Heart right ventricle (tissue), 16 donors: ENCODE measurements at regions not wholly inside any gene's neighbourhood (a gene's known extent, or its start where the extent isn't known, plus 50 kb on each side); places are given as distances from the start of the nearest gene placed in this dataset.

Experiments
- ATAC-seq, 8 donors: fragments of 200-7000 bp; cut with Tn5 transposase; one replicate each; pipeline ENCODE4 v1.9.1; 2020; ENCODE audit warnings: mild to moderate bottlenecking in 8 of 8, moderate library complexity in 8 of 8, moderate number of reproducible peaks in 1 of 8
- DNase-seq, 2 donors: peaks; one replicate each; pipeline ENCODE4 v3.0.0-alpha.2; 2020
- H3K27ac ChIP-seq, 10 donors: fragments of 200-600 bp; sonication (generic) in 2 of 10; one replicate each; pipeline versions ENCODE4 v1.5.0 to v1.8.0; 2020 to 2022; ENCODE audit warnings: mild to moderate bottlenecking in 3 of 10
- H3K27me3 ChIP-seq, 7 donors: fragments of 200-600 bp; one replicate each; pipeline ENCODE4 v1.8.0; 2021 to 2022; ENCODE audit warnings: mild to moderate bottlenecking in 2 of 7
- H3K36me3 ChIP-seq, 9 donors: fragments of 200-600 bp; sonication (generic) in 1 of 9; one replicate each; pipeline versions ENCODE4 v1.5.0 to v1.8.0; 2020 to 2022; ENCODE audit warnings: mild to moderate bottlenecking in 2 of 9
- H3K4me1 ChIP-seq, 9 donors: fragments of 200-600 bp; sonication (generic) in 1 of 9; one replicate each; pipeline versions ENCODE4 v1.5.0 to v1.8.0; 2020 to 2022; ENCODE audit warnings: mild to moderate bottlenecking in 4 of 9
- H3K4me3 ChIP-seq, 10 donors: fragments of 200-600 bp; sonication (generic) in 2 of 10; one replicate each; pipeline versions ENCODE4 v1.5.0 to v1.8.0; 2020 to 2022; ENCODE audit warnings: mild to moderate bottlenecking in 7 of 10, moderate library complexity in 2 of 10
- H3K9me3 ChIP-seq, 11 donors: fragments of 200-600 bp in 10 of 11; sonication (generic) in 2 of 11; one replicate each; pipeline versions ENCODE4 v1.5.0 to v1.8.0; 2013 to 2022; ENCODE audit warnings: mild to moderate bottlenecking in 2 of 11, control low read depth in 1 of 11, moderate library complexity in 1 of 11
- WGBS, 2 donors: extraction: QIAGEN DNeasy Blood & Tissue Kit; methylation state at CpG; one replicate each; pipeline ENCODE4 v1.1.7; 2013; ENCODE audit warnings: inconsistent platforms in 1 of 2; 5-methylcytosine and 5-hydroxymethylcytosine counted together
- intact Hi-C, 10 donors: fragments of 100-400 bp; cut with DNase I; formaldehyde crosslinking; loops; one replicate each; pipeline versions ENCODE4 v1.11.1 to v1.14.2; 2022
- TF ChIP-seq, protein P1 (sequence below), 9 donors: fragments of 200-600 bp; sonication (generic) in 2 of 9; IDR thresholded peaks; one replicate each; pipeline versions ENCODE4 v1.5.0 to v1.8.0; 2021 to 2022; ENCODE audit warnings: antibody characterized with exemption in 9 of 9, mild to moderate bottlenecking in 5 of 9, moderate library complexity in 1 of 9
- donor health status: Arrhythmogenic right ventricular cardiomyopathy.
- donor health status: ischemic (EF 13 %, LVEDD 7.1; RV severe dilation, severe dysfunction).
- donor health status: healthy with polysubstance abuse.
- donor health status: DM: no; HTN: yes; CAD: no.
- donor health status: DM: no; HTN: no; CAD: no.
- donor health status: ischemic (EF 25% LVEDD 6.9; RV normal size, moderate dysfunction).
- donor health status: ischemic (EF 25% LVEDD 5.7; RV mildly dilated, moderate dysfunction).
- donor health status: healthy.
- donor health status: DM: yes; HTN: yes; CAD: no.
- donor health status: Ischemic cardiomyopathy.
- donor health status: ischemic (EF 35%, LVEDD 5.7; RV mildly dilated, moderate dysfunction).
- donor health status: nonischemic (EF 11% LVEDD 7.7; RV severe dilation, severe dysfunction).
- donor health status: DM: yes; HTN: yes; CAD: no.
- donor health status: PGD.
- donor health status: ischemic (EF 29% LVEDD 5.4; RV normal size, mild dysfunction).
- donor health status: nonischemic (EF 23%, LVEDD 6.1; RV moderate dilation, normal function).

DNA sequence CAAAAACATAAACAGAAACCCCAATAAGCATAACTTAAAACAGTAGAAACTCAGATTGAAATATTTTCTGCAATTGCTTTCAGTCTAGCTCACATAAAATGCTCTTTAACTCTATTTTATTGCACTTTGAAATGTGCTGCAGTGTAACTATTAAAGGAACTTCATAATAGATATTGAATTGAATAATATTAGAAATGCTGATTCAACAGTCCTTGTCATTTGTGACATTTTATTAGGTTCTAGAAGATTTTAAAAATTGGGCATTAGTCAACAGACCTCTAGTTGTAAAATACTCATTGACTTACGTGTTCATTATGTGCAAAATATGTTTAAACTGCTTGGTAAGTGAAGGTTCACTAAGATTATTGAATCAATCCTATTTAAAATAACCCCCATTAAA is 1422.3 kb downstream of the PLA2G4A start:
- TF ChIP-seq, protein P1, sequence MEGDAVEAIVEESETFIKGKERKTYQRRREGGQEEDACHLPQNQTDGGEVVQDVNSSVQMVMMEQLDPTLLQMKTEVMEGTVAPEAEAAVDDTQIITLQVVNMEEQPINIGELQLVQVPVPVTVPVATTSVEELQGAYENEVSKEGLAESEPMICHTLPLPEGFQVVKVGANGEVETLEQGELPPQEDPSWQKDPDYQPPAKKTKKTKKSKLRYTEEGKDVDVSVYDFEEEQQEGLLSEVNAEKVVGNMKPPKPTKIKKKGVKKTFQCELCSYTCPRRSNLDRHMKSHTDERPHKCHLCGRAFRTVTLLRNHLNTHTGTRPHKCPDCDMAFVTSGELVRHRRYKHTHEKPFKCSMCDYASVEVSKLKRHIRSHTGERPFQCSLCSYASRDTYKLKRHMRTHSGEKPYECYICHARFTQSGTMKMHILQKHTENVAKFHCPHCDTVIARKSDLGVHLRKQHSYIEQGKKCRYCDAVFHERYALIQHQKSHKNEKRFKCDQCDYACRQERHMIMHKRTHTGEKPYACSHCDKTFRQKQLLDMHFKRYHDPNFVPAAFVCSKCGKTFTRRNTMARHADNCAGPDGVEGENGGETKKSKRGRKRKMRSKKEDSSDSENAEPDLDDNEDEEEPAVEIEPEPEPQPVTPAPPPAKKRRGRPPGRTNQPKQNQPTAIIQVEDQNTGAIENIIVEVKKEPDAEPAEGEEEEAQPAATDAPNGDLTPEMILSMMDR (IDR thresholded peaks at IDR 0.05), result no peak
- no peak overlapping the region for H3K4me3 ChIP-seq
- intact Hi-C loops, result no loop called here
- WGBS, 2 donors, result 89 to 91% methylated on average over 1 of the region's 1 CpG
- DNase-seq (no peak), ATAC-seq (no peak)
- no peak overlapping the region for H3K27ac ChIP-seq
- no peaks in the 10 kb centered on the region for H3K4me1 ChIP-seq
- no peaks in the 10 kb centered on the region for H3K27me3 ChIP-seq
- H3K9me3 ChIP-seq, result peaks cover 0 to 20% (median 7%) of the 10 kb centered on the region in 11 donors
- no peaks in the 10 kb centered on the region for H3K36me3 ChIP-seq

DNA sequence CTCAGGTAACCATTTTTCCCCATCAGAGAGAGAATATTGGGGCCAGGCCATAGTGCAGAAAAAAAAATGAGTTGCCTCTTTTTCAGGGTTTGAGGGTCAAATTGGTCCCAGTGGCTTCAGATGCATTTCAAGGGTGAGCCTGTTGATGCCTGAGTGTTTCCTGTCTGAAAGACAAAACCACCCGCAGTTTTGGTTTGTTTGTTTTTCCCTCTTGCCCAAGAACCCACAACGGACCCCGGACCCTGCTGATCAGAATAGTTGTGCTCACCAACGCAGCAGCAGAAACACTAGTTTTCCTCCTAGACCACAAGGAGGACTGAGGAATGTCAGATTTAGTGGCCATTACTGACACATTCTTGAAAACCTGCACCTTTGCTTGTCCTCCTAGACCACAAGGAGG is 1433.1 kb downstream of the PLA2G4A start:
- Histone ChIP-seq H3K9me3 (peaks cover 0 to 36% (median 3%) of the 10 kb centered on the region in 11 donors), H3K27ac (no peak overlapping the region), H3K27me3 (no peaks in the 10 kb centered on the region), H3K36me3 (no peaks in the 10 kb centered on the region), H3K4me1 (no peaks in the 10 kb centered on the region), H3K4me3 (no peak overlapping the region)
- TF ChIP-seq, protein P1 (IDR thresholded peaks at IDR 0.05), result no peak
- ATAC-seq (no peak), DNase-seq (no peak)
- 85% methylated on average over 4 of the region's 4 CpGs for WGBS, 2 donors
- intact Hi-C loops, result no loop called here

DNA sequence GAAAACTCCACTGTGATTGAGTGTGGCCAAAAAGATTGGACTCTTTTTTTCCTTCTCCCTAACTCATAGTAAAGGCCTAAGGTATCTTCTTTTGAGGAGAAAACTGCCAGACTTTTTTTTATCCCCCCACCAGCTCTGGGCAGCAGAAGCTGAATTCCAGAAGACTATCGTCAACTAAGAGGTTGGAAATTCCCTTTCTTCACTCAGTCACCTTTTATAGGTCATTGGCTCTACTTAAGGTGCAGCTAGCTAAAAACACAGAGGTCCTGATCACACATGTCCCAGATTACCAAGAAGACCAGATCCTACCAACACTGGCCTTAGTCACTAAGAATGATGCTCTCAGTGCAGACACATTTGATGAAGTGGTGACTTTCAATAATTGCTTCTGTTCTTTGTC is 1441.2 kb downstream of the PLA2G4A start:
- intact Hi-C loops, result no loop called here
- 87 to 91% methylated on average over 1 of the region's 1 CpG for WGBS, 2 donors
- Histone ChIP-seq H3K36me3 (no peaks in the 10 kb centered on the region), H3K4me3 (no peak overlapping the region), H3K27me3 (no peaks in the 10 kb centered on the region), H3K9me3 (peaks cover 0 to 9% (median 0%) of the 10 kb centered on the region in 11 donors), H3K4me1 (no peaks in the 10 kb centered on the region), H3K27ac (no peak overlapping the region)
- DNase-seq (no peak), ATAC-seq (no peak)
- TF ChIP-seq, protein P1 (IDR thresholded peaks at IDR 0.05), result no peak

DNA sequence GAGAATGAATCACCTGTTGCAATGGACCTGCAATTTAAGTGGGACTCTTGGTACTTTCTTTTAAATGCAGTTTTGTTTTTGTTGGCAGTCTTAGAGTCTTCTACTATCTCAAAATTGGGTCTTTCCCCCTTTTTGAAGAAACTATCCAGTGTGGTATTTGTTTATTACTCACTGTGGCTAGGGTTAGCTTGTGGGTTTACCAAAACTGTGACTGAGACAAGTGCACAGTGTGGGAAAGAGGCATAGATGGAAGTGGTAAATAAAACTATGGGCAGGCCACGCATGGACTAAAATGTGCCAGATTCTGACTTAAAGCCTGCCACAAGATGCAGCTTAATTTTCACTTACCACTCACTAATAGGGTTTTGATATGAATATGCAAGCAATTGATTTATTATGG is 1441.7 kb downstream of the PLA2G4A start:
- no peaks in the 10 kb centered on the region for H3K4me1 ChIP-seq
- H3K4me3 ChIP-seq, result no peak overlapping the region
- TF ChIP-seq, protein P1 (IDR thresholded peaks at IDR 0.05), result no peak

More for the DNA sequence above, 1441.7 kb downstream of the PLA2G4A start:
- intact Hi-C loops, result no loop called here
- Histone ChIP-seq H3K9me3 (peaks cover 0 to 6% (median 0%) of the 10 kb centered on the region in 11 donors), H3K27me3 (no peaks in the 10 kb centered on the region), H3K36me3 (no peaks in the 10 kb centered on the region), H3K27ac (no peak overlapping the region)
- no peak for ATAC-seq
- DNase-seq, result no peak
- WGBS, 2 donors, result 88 to 91% methylated on average over 1 of the region's 1 CpG
